ENCODE measurements at regions not wholly inside any gene's neighbourhood (a gene's known extent, or its start where the extent isn't known, plus 50 kb on each side); places are given as distances from the start of the nearest gene placed in this dataset.

DNA sequence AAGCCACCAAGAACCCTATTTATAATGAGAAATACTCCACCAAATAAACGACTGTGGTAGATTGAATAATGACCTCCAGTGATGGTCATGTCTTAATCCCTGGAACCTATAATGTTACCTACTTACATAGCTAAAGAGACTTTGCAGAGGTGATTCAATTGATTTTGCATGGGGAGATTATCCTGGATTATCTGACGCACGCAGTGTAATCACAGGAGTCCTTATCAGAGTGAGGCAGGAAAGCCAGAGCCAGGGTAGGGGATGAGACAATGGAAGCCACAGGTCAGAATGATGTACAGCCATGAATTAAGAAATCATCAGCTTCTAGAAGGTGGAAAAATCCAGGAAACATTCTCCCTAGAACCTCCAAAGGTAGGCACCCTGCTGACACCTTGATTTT is 286.4 kb upstream of the SP4 start:
- no peak for TF ChIP-seq POLR2AphosphoS5 (IDR thresholded peaks at IDR 0.05)
- TF ChIP-seq, protein P1, sequence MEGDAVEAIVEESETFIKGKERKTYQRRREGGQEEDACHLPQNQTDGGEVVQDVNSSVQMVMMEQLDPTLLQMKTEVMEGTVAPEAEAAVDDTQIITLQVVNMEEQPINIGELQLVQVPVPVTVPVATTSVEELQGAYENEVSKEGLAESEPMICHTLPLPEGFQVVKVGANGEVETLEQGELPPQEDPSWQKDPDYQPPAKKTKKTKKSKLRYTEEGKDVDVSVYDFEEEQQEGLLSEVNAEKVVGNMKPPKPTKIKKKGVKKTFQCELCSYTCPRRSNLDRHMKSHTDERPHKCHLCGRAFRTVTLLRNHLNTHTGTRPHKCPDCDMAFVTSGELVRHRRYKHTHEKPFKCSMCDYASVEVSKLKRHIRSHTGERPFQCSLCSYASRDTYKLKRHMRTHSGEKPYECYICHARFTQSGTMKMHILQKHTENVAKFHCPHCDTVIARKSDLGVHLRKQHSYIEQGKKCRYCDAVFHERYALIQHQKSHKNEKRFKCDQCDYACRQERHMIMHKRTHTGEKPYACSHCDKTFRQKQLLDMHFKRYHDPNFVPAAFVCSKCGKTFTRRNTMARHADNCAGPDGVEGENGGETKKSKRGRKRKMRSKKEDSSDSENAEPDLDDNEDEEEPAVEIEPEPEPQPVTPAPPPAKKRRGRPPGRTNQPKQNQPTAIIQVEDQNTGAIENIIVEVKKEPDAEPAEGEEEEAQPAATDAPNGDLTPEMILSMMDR (IDR thresholded peaks at IDR 0.05), result no peak
- TF ChIP-seq POLR2A (IDR thresholded peaks at IDR 0.05), result no peak
- TF ChIP-seq EP300 (IDR thresholded peaks at IDR 0.05), result no peak

Data from sigmoid colon (tissue), 4 donors.